GM23248 (cell line): ENCODE measurements at regions not wholly inside any gene's neighbourhood (a gene's known extent, or its start where the extent isn't known, plus 50 kb on each side); places are given as distances from the start of the nearest gene placed in this dataset.

ENCODE experiments used
- EZH2 ChIP-seq: fragments of 200-600 bp; sonication (generic); IDR thresholded peaks from 2 replicates; pipeline ENCODE4 v1.6.1; 2018; ENCODE audit warnings: antibody characterized with exemption, mild to moderate bottlenecking; ENCODE audit not compliant: insufficient read depth, poor library complexity, severe bottlenecking
- EZH2phosphoT487 ChIP-seq: fragments of 200-600 bp; sonication (generic); IDR thresholded peaks from 2 replicates; pipeline ENCODE4 v1.6.1; 2018; ENCODE audit warnings: antibody characterized with exemption, moderate library complexity, mild to moderate bottlenecking, low read depth; ENCODE audit not compliant: insufficient read depth

DNA sequence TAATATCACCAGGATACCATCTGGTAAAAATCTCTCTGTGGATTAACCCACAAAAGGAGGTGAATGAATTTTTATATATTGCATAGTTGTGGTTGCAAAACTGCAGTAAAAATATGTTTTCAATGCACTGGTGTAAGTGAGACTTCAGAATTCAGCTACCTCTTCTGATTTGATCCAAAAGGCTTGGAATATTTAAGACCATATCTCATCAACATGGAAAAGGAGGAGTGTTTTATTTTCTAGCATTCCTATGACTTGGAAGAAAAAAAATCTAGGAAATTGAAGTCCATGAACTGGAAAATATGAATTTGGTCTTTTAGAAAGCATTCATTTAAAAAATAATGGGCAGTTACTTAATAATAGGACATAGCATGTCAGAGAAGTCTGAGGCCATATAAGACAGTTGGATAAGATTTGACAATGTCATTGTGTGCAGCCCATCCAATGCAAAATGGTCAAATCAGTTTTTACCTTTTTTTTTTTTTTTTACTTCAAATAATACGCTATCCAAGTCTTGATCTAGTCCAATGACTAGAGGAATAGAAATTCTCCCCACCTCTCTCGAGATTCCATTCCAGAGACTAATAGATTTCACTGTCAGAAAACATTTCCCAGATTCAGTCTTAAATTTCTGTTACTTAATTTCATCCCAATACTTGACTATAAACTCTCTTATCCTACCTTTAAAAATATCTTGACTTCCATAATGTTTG lies 364.9 kb upstream of the PMFBP1 start:
- TF ChIP-seq EZH2 (no peak), EZH2phosphoT487 (no peak)
